GM19467 (cell line): ENCODE measurements at regions not wholly inside any gene's neighbourhood (a gene's known extent, or its start where the extent isn't known, plus 50 kb on each side); places are given as distances from the start of the nearest gene placed in this dataset.
"Not testable (repeated sequence)": the region's sequence is repeated elsewhere in the genome, so short reads cannot be mapped to it uniquely, and the experiment has no call there.

Source experiments
- ATAC-seq: cut with Tn5 transposase; IDR thresholded peaks from one replicate; pipeline ENCODE4 v1.9.1; 2021; ENCODE audit warnings: mild to moderate bottlenecking, moderate library complexity; ENCODE audit not compliant: unreplicated experiment

DNA sequence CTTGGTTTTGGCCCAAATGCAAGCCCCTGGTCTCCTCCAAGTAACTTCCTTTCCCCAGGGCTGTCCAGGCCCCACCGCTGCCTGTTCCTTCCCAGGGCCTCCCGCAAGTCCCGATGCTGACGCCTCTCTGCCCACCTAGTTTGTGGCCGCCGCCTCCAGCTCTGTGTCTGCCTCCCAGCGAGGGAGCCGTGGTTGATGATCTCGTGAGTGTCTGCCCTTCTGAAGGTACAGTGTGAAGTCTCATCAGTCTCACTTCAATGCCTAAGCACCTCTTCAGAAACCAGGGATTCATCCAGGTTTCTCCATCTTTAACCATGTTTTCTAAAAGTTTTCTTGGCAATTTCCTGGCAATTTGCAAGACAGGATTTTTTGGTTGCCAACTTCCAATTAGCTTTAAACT is 127.5 kb downstream of the TMEM121 start:
- not testable (repeated sequence) for ATAC-seq

DNA sequence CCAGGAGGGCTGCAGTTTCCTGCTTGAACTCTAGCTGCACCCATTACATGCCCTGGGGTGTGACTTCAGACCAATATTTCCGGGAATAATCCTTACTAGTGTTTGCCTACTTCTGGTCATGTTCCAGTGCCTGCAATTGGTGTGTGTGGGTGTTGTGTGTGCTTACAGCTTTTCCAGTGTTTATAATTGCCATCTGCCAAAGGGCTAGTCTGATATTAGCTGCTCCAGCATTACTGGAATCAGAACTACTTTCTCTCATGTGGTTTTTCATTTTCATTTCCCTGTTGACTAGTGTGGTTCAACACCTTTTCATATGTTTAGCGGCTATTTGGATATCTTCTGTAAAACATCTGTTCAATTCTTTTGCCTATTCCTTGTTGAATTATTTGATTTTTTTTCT is 132.9 kb downstream of the TMEM121 start:
- not testable (repeated sequence) for ATAC-seq

DNA sequence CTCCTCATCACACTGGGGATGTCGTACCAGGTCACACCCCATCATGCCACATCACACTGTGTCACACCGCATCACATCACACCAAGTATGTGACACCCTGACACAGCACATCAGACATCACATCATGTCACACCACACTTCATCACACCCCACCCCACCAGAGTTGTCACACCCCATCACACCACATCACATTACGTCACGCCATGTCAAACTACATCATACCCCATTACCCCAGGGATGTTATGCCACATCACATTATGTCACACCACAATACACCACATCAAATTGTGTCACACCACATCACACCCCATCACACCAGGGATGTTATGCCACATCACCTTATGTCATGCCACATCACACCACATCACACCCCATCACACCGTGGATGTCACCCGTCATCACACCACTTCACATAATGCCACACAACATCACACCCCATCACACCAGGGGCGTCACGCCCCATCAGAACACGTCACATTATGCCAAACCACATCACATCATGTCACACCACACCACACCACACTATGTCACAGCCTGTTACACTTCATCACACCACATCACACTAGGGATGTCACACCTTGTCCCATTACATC is 133.6 kb downstream of the TMEM121 start:
- ATAC-seq, result no peak

DNA sequence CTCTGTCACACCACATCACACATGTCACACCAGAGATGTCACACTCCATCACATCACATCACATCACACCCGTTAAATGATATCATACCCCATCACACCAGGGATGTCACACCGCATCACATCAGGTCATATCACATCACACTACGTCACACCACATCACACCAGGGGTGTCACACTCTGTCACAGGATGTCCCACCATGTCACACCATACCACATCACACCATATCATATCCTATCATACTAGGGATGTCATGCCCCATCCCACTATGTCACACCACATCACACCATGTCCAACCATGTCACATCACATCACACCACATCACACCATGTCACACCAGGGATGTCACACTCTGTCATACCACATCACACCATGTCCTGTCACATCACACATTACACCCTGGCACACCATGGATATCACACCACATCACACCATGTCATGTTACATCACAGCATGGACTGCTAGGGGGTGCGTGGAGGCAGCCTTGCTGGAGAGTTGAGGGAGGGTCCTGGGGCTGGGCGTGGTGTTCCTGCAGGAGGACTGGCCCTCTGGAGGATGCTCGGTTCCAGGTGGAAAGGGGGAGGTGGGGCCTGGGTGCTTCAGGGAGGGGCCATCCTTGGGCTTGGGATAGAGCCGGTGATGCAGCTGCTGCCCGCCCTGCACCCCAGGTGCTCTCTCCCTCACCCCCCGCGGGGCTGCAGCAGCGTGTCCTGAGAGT is 134.6 kb downstream of the TMEM121 start:
- ATAC-seq, result no peak

DNA sequence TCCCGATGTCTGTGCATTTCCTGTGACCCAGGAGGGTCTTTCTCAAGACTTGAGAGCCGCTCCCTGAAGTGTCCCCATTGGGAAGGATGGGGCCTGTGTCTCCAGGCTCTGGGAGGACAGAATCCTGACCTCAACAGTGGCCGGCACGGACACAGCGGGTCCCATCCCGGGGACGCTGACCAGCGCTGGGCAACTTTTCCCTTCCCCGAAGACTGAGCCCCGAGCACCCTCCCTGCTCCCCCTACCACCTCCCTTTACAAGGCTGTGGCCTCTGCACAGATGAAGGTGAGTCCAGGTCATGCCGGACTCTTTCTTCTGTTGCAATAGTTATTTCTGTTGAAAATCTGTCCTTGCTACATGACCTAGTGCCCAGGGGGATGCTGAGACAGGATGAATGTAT is 135.7 kb downstream of the TMEM121 start:
- not testable (repeated sequence) for ATAC-seq

DNA sequence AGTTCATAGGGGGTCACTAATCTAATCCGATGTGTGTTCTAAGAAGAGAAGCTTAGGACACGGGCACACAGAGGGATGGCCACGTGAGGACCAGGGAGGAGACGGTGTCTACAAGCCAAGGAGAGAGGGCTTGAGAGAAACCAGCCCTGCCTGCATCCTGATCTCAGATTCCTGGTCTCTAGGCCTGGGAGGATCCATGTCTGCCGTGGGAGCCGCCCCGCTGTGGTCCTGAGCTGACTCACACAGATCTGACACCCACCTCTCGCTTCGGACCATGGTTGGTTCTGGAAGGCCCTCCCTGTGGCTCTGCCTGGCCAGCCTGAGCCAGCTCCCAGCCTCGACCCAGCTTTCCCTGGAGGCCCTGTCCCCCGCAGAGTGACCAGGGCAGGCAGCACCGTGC is 136.2 kb downstream of the TMEM121 start:
- not testable (repeated sequence) for ATAC-seq

DNA sequence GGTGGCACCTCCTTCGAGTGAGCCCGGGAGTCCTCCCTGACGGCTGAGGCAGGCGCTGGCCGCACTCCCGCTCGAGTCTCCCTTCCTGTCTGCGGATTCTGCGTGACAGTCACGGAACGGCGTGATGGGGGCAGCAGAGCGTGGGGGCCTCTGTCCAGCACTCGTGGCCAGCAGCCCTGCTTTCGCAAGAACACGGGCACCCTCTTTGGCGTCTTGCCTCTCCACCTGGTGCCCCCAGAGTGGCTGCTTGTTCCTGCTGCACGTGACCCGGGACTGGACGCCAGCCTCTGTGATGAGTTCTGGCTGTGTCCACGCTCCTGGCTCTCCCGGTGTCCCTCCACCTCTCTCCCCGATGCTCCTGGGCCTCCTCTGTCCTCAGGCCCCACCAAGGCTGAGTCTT is 136.9 kb downstream of the TMEM121 start:
- not testable (repeated sequence) for ATAC-seq

DNA sequence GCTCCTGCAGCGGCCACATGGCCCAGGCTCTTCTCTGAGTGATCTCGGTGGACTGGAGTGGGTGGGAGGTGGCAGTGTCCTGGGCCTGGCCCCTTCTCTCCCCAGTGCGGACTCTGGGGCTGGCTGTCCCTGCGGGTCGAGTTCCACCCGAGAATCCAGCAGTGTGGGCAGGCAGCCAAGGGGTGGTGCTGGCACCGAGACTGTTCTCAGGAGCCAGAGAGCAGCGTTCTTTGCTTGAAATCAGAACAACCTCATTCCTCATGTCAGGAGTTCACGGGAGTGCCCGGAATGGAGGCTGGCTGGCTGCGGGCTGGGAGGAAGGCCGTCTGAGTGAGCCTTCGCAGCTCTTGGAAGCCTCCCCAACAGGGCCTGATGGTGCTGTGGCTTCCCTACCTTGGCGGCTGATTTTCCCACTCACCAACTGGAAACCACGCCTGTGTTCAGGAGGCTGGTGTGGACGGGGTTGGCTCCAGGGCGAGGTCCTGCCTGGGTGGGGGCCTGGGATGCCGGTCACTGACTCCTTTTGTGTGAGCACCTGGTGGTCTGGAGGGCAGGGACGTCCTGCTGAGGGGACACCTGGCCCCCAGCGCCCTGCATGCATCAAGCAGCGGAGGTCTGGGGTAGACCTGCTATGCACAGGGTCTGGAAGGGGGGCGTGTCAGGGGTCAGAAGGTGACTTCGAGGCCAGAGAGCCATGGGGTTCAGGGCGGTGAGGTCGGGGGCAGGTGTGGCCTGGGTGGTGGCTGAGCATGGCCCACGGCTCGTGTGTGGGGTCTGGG is 137.6 kb downstream of the TMEM121 start:
- ATAC-seq, result not testable (repeated sequence)

DNA sequence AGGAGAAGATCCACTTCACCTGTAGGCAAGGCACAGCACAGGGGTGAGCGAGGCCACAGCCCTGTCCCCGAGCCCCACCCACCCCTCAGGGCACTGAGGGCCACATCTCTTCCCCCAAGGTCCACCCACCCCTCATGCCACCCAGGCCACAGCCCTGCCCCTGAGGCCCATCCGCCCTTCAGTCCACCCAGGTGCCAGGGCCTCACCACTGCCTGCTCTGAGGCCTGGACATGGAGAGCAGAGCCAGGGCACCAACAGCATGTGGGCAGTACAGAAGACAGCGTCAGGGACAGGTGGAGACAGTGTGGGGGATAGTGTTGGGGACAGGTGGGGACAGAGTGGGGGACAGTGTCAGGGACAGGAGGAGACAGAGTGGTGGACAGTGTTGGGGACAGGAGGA is 138.3 kb downstream of the TMEM121 start:
- ATAC-seq, result no peak

DNA sequence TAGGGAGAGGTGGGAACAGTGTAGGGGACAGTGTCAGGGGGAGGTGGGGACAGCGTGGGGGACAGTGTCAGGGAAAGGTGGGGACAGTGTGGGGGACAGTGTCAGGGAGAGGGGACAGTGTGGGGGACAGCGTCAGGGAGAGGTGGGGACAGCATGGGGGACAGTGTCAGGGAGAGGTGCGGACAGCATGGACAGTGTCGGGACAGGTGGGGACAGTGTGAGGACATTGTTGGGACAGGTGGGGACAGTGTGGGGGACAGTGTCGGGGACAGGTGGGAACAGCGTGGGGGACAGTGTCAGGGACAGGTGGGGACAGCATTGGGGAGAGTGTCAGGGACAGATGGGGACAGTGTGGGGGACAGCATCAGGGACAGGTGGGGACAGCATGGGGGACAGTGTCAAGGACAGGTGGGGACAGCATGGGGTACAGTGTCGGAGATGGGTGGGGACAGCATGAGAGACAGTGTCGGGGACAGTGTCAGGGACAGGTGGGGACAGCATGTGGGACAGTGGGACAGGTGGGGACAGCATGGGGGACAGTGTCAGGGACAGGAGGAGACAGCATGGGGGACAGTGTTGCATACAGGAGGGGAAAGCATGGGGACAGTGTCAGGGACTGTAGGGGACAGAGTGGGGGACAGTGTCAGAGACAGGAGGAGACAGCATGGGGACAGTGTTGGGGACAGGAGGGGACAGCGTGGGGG is 139.0 kb downstream of the TMEM121 start:
- no peak for ATAC-seq

DNA sequence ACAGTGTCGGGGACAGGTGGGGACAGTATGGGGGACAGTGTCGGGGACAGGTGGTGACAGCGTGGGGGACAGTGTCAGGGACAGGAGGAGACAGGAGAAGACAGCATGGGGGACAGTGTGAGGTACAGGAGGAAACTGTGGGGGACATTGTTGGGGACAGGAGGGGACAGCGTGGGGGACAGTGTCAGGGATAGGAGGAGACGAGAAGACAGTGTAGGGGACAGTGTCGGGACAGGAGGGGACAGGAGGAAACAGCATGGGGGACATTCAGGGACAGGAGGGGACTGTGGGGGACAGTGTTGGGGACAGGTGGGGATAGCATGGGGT is 139.5 kb downstream of the TMEM121 start:
- no peak for ATAC-seq

DNA sequence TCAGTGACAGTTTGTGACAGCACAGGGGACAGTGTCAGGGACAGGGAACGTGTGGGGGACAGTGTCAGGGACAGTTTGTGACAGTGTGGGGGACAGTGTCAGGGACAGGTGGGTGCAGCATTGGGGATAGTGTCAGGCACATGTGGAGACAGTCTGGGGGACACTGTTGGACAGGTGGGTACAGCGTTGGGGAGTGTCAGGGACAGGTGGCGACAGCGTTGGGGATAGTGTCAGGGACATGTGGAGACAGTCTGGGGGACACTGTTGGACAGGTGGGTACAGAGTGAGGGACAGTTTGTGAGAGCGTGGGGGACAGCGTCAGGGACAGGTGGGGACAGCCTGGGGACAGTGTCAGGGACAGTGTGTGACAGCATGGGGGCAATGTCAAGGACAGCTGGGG is 140.0 kb downstream of the TMEM121 start:
- no peak for ATAC-seq

DNA sequence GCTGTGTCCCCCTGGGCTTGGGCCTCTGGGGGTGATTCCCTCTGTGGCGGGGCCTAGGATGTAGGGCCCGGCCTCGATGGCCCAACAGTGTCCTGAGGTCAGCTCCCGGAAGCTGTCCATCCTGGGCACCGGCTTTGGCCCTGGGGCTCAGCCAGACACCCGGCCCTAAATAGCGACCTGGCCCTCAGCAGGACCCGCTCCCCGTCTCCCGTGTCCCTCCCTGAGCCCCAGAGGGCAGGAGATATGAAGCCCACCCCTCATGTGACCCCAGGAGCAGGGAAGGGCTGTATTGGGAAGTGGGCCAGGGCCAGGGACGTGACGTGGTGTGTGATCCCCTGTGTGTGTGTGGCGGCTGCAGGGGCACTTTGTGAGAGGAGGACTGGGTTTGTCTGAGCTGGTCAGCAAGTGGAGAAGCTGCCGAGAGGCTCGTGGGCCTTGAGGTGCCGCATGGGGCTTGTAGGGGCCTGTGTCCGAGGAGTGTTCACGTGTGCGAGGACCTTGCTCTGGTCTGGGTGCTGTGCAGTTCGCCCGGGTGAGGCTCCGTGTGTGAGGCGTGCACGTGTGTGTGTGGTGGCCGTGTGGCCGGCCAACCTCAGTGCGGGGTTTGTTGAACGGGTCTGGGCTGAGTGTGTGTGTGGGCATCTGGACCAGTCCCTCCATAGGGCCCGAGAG is 140.7 kb downstream of the TMEM121 start:
- not testable (repeated sequence) for ATAC-seq

DNA sequence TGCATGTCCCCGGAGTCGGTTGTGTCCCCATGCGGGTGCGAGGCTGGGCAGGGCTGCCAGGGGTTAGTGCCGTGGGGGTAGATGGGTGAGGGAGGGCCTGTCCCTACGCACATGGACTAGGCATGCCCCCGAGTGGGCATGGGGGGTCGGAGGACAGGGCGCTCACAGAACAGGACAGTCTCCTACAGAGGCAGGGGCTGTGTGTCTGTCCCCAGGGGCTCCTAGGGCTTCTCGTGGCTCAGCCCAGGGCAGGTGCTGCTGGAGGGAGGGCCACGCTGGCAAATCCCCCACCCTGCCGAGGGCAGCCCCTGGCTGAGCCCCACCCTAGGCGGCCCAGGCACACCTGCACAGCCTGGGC is 141.3 kb downstream of the TMEM121 start:
- ATAC-seq, result not testable (repeated sequence)

DNA sequence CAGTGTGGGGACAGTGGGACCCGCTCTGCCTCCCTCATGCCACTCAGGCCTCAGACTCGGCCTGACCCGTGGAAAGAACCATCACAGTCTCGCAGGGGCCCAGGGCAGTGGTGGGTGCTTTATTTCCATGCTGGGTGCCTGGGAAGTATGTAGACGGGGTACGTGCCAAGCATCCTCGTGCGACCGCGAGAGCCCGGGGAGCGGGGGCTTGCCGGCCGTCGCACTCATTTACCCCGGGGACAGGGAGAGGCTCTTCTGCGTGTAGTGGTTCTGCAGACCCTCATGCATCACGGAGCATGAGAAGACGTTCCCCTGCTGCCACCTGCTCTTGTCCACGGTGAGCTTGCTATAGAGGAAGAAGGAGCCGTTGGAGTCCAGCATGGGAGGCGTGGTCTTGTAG is 141.6 kb downstream of the TMEM121 start:
- not testable (repeated sequence) for ATAC-seq

DNA sequence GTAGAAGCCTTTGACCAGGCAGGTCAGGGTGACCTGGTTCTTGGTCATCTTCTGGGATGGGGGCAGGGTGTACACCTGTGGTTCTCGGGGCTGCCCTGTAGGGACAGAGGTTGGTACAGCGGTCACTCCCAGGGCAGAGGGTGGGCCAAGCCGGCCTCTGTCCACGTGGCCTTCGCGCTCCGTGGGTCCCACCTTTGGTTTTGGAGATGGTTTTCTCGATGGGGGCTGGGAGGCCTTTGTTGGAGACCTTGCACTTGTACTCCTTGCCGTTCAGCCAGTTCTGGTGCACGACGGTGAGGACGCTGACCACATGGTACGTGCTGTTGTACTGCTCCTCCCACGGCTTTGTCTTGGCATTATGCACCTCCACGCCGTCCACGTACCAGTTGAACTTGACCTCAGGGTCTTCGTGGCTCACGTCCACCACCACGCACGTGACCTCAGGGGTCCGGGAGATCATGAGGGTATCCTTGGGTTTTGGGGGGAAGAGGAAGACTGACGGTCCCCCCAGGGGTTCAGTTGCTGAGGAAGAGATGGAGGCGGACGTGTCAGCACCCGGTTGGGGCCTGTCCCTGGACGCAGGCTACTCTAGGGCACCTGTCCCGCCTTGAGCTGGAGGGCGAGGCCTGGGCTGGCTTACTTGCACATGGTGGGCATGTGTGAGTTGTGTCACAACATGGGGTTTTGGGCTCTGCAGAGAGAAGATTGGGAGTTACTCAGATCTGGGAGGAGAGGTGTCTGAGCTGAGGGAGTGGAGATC is 142.3 kb downstream of the TMEM121 start:
- not testable (repeated sequence) for ATAC-seq

DNA sequence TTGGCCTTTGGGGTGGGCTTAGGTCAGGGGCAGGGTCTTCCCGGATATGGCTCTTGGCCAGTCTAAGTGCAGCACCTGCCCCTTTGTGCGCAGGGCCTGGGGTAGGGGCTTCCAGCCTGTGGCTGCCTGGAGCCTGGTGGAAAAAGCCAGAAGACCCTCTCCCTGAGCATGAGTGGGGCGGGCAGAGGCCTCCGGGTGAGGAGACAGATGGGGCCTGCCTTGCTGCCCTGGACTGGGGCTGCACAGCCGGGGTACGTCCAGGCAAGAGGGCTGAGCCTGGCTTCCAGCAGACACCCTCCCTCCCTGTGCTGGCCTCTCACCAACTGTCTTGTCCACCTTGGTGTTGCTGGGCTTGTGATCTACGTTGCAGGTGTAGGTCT is 142.8 kb downstream of the TMEM121 start:
- not testable (repeated sequence) for ATAC-seq

DNA sequence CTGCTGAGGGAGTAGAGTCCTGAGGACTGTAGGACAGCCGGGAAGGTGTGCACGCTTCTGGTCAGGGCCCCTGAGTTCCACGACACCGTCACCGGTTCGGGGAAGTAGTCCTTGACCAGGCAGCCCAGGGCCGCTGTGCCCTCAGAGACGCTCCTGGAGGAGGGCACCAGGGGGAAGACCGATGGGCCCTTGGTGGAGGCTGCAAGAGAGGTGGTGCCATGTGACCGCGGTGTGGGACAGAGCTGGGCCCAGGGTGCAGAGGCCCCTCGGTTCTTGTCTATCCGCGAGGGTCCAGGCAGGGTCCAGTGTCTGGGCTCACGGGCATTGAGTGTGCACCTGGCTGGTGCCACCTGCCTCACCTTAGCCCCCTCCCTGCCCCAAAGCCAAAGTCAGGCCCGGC is 143.3 kb downstream of the TMEM121 start:
- ATAC-seq, result not testable (repeated sequence)

DNA sequence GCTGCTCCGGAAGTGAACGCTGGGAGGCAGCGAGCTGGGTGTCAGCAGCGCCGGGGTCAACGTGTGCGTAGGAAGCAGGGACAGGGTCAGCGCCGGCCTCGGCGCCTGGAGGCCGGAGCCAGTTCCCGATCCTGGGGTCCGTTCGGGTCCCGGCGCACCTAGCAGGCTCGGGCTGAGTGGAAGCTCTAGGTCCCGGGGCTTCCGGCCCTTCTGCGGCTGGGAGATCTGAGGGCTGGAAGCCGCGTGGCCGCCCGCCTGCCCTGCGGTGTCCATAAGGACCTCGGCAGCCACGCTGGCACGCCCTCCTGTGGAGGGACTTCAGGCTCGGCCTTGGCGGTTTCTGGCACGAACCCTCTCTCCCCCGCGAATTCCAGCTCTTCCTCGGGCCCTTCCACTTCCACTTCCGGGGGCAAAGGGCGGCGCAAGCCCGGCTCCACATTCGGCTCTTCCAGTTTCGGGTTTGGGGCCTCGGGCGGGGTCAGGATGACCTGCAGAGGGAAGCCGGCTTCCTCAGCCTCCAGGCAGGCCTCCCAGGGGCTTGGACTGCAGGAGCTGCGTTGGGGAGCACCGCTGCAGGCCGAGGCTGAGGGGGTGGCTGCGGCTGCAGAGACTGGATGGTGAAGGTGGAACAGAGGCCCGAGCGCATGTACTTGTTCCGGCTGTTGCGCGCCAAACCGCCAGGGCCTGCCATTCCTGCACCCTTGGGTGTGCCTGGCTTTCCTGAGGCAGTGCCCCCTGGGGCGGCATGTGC is 146.2 kb downstream of the TMEM121 start:
- not testable (repeated sequence) for ATAC-seq

DNA sequence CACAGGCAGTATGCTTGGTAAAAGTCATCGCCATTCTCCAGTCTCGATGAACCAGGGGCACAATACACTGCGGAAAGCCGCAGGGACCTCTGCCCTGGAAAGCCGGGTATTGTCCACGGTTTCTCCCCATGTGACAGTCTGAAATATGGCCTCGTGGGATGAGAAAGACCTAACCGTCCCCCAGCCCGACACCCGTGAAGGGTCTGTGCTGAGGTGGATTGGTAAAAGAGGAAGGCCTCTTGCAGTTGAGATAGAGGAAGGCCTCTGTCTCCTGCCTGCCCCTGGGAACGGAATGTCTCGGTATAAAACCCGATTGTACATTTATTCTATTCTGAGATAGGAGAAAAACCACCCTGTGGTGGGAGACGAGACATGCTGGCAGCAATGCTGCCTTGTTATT is 149.1 kb downstream of the TMEM121 start:
- not testable (repeated sequence) for ATAC-seq
